Suprapubic skin (tissue), 4 donors: ENCODE measurements at regions not wholly inside any gene's neighbourhood (a gene's known extent, or its start where the extent isn't known, plus 50 kb on each side); places are given as distances from the start of the nearest gene placed in this dataset.
"Not testable (repeated sequence)": the region's sequence is repeated elsewhere in the genome, so short reads cannot be mapped to it uniquely, and the experiment has no call there.

Experiments
- DNase-seq, 2 donors: peaks; one replicate each; pipeline ENCODE4 v3.0.0-alpha.2; 2019; ENCODE audit warnings: low spot score in 2 of 2
- H3K27ac ChIP-seq: fragments of 200-600 bp; sonication (generic); one replicate; pipeline ENCODE4 v1.5.1; 2019
- H3K27me3 ChIP-seq: fragments of 200-600 bp; sonication (generic); one replicate; pipeline ENCODE4 v1.5.1; 2019
- H3K36me3 ChIP-seq: fragments of 200-600 bp; sonication (generic); one replicate; pipeline ENCODE4 v1.5.1; 2019
- H3K4me1 ChIP-seq: fragments of 200-600 bp; sonication (generic); one replicate; pipeline ENCODE4 v1.5.1; 2019
- H3K4me3 ChIP-seq: fragments of 200-600 bp; sonication (generic); one replicate; pipeline ENCODE4 v1.5.1; 2019; ENCODE audit warnings: mild to moderate bottlenecking
- H3K9me3 ChIP-seq: fragments of 200-600 bp; sonication (generic); one replicate; pipeline ENCODE4 v1.5.1; 2019
- EP300 ChIP-seq: sonication (generic); formaldehyde crosslinking; IDR thresholded peaks from one replicate; pipeline ENCODE4 v1.6.1; 2017; ENCODE audit warnings: antibody characterized with exemption
- POLR2A ChIP-seq, 2 donors: fragments of 450-650 bp; IDR thresholded peaks; one replicate each; pipeline ENCODE4 v1.6.1; 2017; ENCODE audit warnings: antibody characterized with exemption in 2 of 2, mild to moderate bottlenecking in 2 of 2, moderate library complexity in 2 of 2
- POLR2AphosphoS5 ChIP-seq, 3 donors: sonication (generic); formaldehyde crosslinking; IDR thresholded peaks; one replicate each; pipeline ENCODE4 v1.6.1; 2017; ENCODE audit warnings: antibody characterized with exemption in 3 of 3
- WGBS: methylation state at CpG from one replicate; pipeline ENCODE4 v1.1.5; 2018; 5-methylcytosine and 5-hydroxymethylcytosine counted together
- TF ChIP-seq, protein P1 (sequence below), 2 donors: fragments of 200-600 bp in 1 of 2; fragments of 450-650 bp in 1 of 2; sonication (generic) in 1 of 2; IDR thresholded peaks; one replicate each; pipeline ENCODE4 v1.5.1; 2016 to 2019; ENCODE audit warnings: antibody characterized with exemption in 2 of 2, mild to moderate bottlenecking in 1 of 2, moderate library complexity in 1 of 2

DNA sequence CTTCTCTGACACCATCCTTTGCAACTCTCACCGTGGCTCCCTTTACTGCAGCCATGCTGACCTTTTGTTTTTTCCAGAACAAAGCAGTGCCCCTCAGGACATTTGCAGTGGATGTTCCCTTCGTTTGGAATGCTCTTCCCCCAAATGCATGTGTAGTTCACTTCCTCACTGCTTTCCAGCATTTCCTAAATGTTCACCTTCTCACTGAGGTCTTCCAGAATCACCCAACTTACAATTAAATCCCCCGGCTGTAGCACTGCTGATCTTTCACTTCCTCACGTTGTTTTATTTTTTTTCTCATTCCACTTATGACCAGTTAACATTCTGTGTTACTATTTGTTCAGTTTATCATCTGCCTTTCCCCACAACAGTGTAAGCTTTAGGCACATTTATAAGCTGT is 73.1 kb downstream of the GASK1B start:
- TF ChIP-seq POLR2AphosphoS5 (IDR thresholded peaks at IDR 0.05) (no peak), POLR2A (IDR thresholded peaks at IDR 0.05) (no peak), EP300 (no peak)
- TF ChIP-seq, protein P1, sequence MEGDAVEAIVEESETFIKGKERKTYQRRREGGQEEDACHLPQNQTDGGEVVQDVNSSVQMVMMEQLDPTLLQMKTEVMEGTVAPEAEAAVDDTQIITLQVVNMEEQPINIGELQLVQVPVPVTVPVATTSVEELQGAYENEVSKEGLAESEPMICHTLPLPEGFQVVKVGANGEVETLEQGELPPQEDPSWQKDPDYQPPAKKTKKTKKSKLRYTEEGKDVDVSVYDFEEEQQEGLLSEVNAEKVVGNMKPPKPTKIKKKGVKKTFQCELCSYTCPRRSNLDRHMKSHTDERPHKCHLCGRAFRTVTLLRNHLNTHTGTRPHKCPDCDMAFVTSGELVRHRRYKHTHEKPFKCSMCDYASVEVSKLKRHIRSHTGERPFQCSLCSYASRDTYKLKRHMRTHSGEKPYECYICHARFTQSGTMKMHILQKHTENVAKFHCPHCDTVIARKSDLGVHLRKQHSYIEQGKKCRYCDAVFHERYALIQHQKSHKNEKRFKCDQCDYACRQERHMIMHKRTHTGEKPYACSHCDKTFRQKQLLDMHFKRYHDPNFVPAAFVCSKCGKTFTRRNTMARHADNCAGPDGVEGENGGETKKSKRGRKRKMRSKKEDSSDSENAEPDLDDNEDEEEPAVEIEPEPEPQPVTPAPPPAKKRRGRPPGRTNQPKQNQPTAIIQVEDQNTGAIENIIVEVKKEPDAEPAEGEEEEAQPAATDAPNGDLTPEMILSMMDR (IDR thresholded peaks at IDR 0.05), result no peak
- WGBS, result 51% methylated on average over 4 of the region's 4 CpGs
- no peaks in the 10 kb centered on the region for H3K9me3 ChIP-seq
- no peaks in the 10 kb centered on the region for H3K36me3 ChIP-seq
- no peaks in the 10 kb centered on the region for H3K27me3 ChIP-seq
- H3K27ac ChIP-seq, result no peak overlapping the region
- H3K4me1 ChIP-seq, result peaks cover 3% of the 10 kb centered on the region
- no peak for DNase-seq
- no peak overlapping the region for H3K4me3 ChIP-seq

DNA sequence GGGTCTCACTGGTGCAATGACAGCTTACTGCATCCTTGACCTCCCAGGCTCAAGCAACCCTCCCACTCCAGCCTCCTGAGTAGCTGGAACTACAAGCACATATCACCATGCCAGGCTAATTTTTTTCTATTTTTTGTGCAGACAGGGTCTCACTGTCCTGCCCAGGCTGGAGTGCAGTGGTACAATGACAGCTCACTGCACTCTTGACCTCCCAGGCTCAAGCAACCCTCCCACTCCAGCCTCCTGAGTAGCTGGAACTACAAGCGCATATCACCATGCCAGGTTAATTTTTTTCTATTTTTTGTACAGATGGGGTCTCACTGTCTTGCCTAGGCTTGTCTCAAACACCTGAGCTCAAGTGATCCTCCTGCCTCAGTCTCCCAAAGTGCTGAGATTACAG is 74.0 kb downstream of the GASK1B start:
- Histone ChIP-seq H3K4me3 (no peak overlapping the region), H3K27ac (no peak overlapping the region), H3K36me3 (no peaks in the 10 kb centered on the region), H3K9me3 (no peaks in the 10 kb centered on the region), H3K4me1 (peaks cover 8% of the 10 kb centered on the region), H3K27me3 (no peaks in the 10 kb centered on the region)
- no peak for DNase-seq
- WGBS, result 94% methylated on average over 1 of the region's 1 CpG
- no peak for TF ChIP-seq EP300
- TF ChIP-seq POLR2A (IDR thresholded peaks at IDR 0.05), result no peak
- TF ChIP-seq POLR2AphosphoS5 (IDR thresholded peaks at IDR 0.05), result no peak
- TF ChIP-seq, protein P1 (IDR thresholded peaks at IDR 0.05), result no peak

DNA sequence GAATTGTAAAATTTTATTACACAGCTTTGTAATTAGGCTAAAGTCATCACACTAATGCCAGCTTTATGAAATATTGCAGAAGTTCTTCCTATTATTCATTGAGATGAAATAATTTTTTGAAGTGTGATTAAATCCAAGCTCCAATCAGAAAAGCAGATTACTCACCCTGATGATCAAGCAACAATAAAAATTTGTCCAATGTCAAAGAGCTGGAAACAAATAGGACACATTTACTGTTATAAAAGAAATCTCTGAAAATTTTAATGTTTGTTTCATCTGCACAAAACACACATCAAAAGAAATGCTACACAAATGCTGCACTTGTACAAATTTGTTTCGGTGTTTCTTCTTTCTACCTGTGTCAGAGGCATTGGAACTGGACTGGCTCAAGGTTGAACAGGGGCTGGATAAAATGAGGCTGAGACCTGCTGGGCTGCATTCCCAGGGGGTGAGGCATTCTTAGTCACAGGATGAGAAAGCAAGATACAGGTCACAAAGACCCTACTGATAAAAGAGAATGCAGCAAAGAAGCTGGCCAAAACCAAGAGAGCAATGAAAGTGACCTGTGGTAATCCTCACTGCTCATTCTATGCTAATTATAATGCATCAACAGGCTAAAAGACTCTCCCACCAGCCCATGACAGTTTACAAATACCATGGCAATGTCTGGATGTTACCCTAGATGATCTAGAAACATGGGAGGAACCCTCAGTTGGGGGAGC is 78.3 kb downstream of the GASK1B start:
- Histone ChIP-seq H3K4me1 (peaks cover 11% of the 10 kb centered on the region), H3K27ac (no peak overlapping the region), H3K36me3 (no peaks in the 10 kb centered on the region), H3K27me3 (no peaks in the 10 kb centered on the region), H3K4me3 (no peak overlapping the region), H3K9me3 (no peaks in the 10 kb centered on the region)
- WGBS, result 92% methylated on average over 1 of the region's 1 CpG
- no peak for DNase-seq
- TF ChIP-seq POLR2A (IDR thresholded peaks at IDR 0.05), result no peak
- TF ChIP-seq, protein P1 (IDR thresholded peaks at IDR 0.05), result no peak
- no peak for TF ChIP-seq POLR2AphosphoS5 (IDR thresholded peaks at IDR 0.05)
- TF ChIP-seq EP300, result no peak

DNA sequence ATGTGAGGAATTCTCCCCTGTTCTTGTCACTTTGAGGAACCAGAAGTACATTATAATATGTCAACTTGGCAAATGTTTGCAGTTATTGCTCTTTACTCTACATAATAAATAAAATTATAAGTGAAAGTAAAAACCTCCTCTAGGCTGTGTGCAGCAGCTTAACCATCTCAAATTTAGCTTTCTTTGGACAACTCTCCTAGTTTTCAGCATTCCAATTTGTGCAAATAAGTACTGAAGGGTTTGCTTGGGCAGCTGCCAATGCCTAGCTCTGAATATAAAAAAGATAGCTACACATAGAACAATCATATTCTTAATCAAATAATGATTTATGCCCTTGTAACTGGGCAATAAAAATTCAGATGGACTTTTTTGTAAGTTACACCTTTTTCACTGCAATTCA is 82.5 kb downstream of the GASK1B start:
- no peak overlapping the region for H3K4me3 ChIP-seq
- no peak overlapping the region for H3K27ac ChIP-seq
- TF ChIP-seq EP300 (no peak), POLR2A (IDR thresholded peaks at IDR 0.05) (no peak), POLR2AphosphoS5 (IDR thresholded peaks at IDR 0.05) (no peak)
- TF ChIP-seq, protein P1 (IDR thresholded peaks at IDR 0.05), result no peak
- peaks cover 11% of the 10 kb centered on the region for H3K4me1 ChIP-seq
- DNase-seq, result no peak
- H3K9me3 ChIP-seq, result no peaks in the 10 kb centered on the region
- H3K36me3 ChIP-seq, result no peaks in the 10 kb centered on the region
- H3K27me3 ChIP-seq, result no peaks in the 10 kb centered on the region

DNA sequence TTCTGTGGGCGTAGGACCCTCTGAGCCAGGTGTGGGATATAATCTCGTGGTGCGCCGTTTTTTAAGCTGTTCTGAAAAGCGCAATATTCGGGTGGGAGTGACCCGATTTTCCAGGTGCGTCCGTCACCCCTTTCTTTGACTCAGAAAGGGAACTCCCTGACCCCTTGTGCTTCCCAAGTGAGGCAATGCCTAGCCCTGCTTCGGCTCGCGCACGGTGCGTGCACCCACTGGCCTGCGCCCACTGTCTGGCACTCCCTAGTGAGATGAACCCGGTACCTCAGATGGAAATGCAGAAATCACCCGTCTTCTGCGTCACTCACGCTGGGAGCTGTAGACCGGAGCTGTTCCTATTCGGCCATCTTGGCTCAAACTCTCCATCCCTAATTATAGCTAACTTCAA is 82.9 kb downstream of the GASK1B start:
- H3K9me3 ChIP-seq, DNase-seq, H3K27ac ChIP-seq, H3K36me3 ChIP-seq, H3K4me1 ChIP-seq, H3K27me3 ChIP-seq, H3K4me3 ChIP-seq: not testable (repeated sequence)
- 85% methylated on average over 16 of the region's 21 CpGs for WGBS

DNA sequence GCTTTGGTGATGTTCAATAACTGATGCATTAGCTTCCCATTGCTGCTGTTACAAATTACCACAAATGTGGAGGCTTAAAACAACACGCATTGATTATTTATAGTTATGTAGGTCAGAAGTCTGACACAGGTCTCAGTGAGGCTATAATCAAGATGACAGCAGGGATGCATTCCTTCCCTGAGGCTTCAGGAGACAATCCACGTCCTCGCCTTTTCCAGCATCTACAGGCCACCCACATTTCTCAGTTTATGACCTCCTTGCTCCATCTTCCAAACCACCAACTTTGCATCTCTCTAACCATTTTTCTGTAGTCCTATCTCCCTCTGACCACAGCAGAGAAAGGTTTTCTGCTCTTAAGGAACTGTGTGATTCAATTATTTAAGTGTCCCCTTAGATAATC is 92.5 kb downstream of the GASK1B start:
- TF ChIP-seq POLR2AphosphoS5 (IDR thresholded peaks at IDR 0.05) (no peak), EP300 (no peak), POLR2A (IDR thresholded peaks at IDR 0.05) (no peak)
- TF ChIP-seq, protein P1 (IDR thresholded peaks at IDR 0.05), result no peak
- Histone ChIP-seq H3K27ac (no peak overlapping the region), H3K4me1 (no peaks in the 10 kb centered on the region), H3K36me3 (no peaks in the 10 kb centered on the region), H3K27me3 (no peaks in the 10 kb centered on the region), H3K9me3 (no peaks in the 10 kb centered on the region), H3K4me3 (no peak overlapping the region)
- no peak for DNase-seq
- 83% methylated on average over 3 of the region's 3 CpGs for WGBS
